Hematopoietic multipotent progenitor cell treated with erythropoietin and hydrocortisone succinate and interleukin-3 and kit ligand, for 4 days (in vitro differentiated cells): ENCODE measurements at regions not wholly inside any gene's neighbourhood (a gene's known extent, or its start where the extent isn't known, plus 50 kb on each side); places are given as distances from the start of the nearest gene placed in this dataset.
A peak's percentile ranks its signal among the peaks of the same experiment; 100 is the strongest.
"Not testable (repeated sequence)": the region's sequence is repeated elsewhere in the genome, so short reads cannot be mapped to it uniquely, and the experiment has no call there.

Experiments
- DNase-seq: peaks from one replicate; pipeline ENCODE4 v3.0.0-alpha.2; 2015

- not testable (repeated sequence) for DNase-seq
Measured at GRCh38 chr15:77861997-77862635, 215.4 kb downstream of the TBC1D2B start.

- DNase-seq: no peak
Measured at GRCh38 chr15:77860071-77860691, 217.3 kb downstream of the TBC1D2B start.

- DNase-seq: no peak
Measured at GRCh38 chr15:77859491-77860060, 217.9 kb downstream of the TBC1D2B start.

GRCh38 chr15:77858792-77859490 lies 218.6 kb downstream of the TBC1D2B start:
- DNase-seq: peak; percentile 45

GRCh38 chr15:77857419-77857818 lies 220.1 kb downstream of the TBC1D2B start:
- no peak for DNase-seq

- DNase-seq: no peak
Measured at GRCh38 chr15:77856705-77857346, 220.7 kb downstream of the TBC1D2B start.

GRCh38 chr15:77855871-77856270 lies 221.6 kb downstream of the TBC1D2B start:
- no peak for DNase-seq

- no peak for DNase-seq
Measured at GRCh38 chr15:77854980-77855379, 222.3 kb upstream of the LINGO1 start.

GRCh38 chr15:77853910-77854309 lies 221.2 kb upstream of the LINGO1 start:
- no peak for DNase-seq

- no peak for DNase-seq
Measured at GRCh38 chr15:77853008-77853328, 220.3 kb upstream of the LINGO1 start.

- DNase-seq: no peak
Measured at GRCh38 chr15:77852241-77853007, 219.7 kb upstream of the LINGO1 start.

- no peak for DNase-seq
Measured at GRCh38 chr15:77851691-77852090, 219.0 kb upstream of the LINGO1 start.

GRCh38 chr15:77851086-77851485 lies 218.4 kb upstream of the LINGO1 start:
- DNase-seq: no peak

GRCh38 chr15:77846986-77847385 lies 214.3 kb upstream of the LINGO1 start:
- DNase-seq: no peak

- DNase-seq: no peak
Measured at GRCh38 chr15:77846360-77846759, 213.6 kb upstream of the LINGO1 start.

GRCh38 chr15:77844798-77845446 lies 212.2 kb upstream of the LINGO1 start:
- no peak for DNase-seq

- DNase-seq: no peak
Measured at GRCh38 chr15:77843546-77843945, 210.8 kb upstream of the LINGO1 start.

GRCh38 chr15:77840991-77841775 lies 208.5 kb upstream of the LINGO1 start:
- no peak for DNase-seq

GRCh38 chr15:77839970-77840905 lies 207.5 kb upstream of the LINGO1 start:
- DNase-seq: no peak

- DNase-seq: no peak
Measured at GRCh38 chr15:77839456-77839855, 206.7 kb upstream of the LINGO1 start.
